NCI-H524 treated with DMSO at 0.1 percent for 48 hours (cell line): ENCODE measurements at regions not wholly inside any gene's neighbourhood (a gene's known extent, or its start where the extent isn't known, plus 50 kb on each side); places are given as distances from the start of the nearest gene placed in this dataset.
"Not testable (repeated sequence)": the region's sequence is repeated elsewhere in the genome, so short reads cannot be mapped to it uniquely, and the experiment has no call there.

ENCODE experiments used
- DNase-seq: peaks from one replicate; lab custom pipeline; 2025; lab: John Stamatoyannopoulos, UW

DNA sequence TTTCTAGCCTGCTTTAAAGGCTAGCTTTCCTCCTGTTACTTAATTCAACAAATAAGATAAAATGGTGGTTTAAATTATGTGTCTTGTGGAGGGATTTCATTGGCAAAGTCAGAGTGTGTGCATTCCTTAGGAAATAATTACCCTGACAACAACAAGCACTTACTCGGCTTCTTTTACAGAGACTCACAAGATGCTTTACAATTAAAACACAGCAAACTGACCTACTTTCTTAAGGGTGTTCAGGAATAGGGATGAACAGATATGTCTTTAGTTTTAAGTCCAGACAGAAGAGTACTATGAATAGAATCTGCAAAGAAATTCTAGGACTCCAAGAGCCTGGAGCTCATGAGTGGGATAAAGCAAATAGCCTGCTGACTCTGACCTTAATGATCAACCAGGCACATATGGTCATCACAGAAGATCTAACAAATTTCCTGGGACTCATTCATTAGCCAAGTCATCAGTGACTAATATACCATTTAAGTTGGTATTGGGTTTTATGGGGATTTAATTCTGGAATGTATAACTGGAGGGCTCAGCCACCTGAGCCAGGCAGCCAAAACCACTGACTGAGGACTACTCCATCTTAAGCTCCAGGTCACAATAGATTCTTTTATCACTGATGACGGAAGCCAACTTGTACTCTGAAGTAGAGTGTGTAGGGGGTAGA lies 161.8 kb upstream of the RIMS1 start:
- DNase-seq: no peak

DNA sequence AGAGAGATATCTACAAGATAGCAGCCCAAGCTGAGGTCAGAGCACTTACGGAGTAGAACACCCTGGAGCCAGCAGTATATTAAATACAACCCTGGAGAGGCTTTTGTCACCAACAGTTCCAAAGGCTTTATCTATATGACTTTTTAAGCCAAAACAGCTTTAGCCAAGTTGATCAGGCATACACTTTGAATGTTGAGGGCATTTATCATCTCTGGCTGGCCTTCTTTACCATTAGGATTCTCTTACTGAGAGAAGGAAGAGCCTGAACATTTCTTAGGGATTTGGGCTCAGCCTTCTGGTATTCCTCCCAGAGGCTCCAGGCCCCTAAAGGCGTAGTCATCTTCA lies 161.3 kb upstream of the RIMS1 start:
- no peak for DNase-seq

GRCh38 chr6:71726121-71726520 lies 160.2 kb upstream of the RIMS1 start:
- DNase-seq: no peak

DNA sequence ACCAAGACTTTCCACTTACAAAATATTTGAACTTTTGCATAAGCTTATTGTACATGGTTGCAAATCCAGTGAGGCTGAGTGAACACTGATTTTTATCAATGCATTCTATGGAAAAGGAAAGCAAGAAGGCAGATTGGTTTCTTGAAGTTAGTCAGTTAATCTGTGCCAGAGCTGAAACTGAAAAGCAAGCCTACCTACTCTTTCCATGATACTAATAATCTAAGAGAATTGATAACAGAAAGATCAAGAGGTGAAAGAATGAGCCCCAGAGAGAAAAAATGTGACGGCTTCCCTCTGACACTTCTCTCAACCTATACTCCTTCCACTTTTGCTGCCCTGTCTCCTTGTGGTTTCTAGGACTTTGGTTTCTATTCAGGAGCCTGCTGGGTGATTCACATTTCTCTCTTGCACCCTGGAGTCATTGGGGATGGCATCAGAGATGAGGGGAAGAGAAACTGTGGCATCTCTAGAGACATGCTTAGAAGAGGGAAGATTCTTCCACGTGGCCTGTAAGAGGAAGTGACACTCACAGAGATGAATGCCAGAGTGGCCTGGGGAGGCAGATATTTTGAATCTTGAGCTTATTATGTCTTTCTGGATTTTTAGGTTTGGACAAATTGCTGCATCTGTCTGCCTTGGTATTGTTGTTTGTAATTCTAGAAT lies 158.6 kb upstream of the RIMS1 start:
- no peak for DNase-seq

DNA sequence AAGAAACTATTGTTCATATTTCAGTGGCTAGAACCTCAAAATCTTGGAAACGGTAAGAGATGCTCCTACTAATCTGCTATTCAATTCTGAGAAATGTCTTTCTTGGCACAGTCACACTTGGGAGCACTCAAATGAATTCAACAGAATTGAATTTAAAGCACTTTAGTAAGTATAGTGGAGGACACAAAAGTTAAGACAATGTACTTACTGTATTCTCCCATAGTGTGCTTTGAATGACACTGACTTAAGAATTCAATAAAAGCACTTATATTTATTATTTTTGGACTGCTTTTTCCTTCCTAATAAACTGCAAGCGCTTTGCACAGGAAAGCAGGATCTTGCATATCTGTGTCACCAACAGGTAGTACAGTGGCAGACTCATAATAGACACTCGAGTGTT lies 156.1 kb upstream of the RIMS1 start:
- no peak for DNase-seq

DNA sequence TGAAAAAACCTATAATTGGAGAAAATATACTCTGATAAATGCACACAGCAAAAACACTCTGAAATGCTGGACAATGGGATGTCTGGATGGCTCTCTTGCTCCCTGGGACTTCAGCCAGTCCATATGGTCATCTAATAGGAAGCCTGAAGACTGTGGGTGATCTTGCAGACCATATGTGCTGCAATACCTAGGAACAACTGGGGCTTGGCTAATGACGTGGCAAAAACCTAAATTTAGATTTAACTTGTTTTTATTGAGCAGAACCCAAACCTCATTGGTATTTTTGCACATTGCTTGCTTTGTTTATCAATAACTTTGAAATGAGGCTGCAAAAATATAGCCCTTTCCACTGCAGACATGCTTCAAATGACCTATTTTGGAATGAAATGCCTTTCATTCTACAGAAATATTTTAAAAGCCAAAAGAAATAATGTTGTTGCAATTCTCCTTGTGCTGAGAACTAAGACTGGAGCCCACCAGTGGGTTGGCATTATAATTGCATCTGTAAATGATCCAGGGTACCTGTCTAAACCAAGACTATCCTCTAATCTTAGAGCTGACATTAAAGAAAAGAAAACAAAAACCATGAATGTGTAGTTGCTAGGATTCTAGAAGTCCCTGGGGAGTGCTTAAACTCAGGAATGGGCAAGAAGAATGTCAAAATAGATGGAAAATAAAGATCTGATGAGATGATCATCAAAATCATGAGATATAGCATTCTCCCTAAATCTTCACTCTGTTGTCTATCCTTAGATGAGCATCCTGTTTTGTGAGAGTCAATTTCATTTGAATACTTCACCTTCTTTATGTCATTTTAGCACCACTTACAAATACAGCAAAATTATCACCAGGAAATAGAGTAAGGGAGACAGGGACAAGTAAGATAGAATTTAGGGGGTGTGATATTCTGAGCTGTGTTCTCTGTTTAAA lies 152.1 kb upstream of the RIMS1 start:
- DNase-seq: no peak

DNA sequence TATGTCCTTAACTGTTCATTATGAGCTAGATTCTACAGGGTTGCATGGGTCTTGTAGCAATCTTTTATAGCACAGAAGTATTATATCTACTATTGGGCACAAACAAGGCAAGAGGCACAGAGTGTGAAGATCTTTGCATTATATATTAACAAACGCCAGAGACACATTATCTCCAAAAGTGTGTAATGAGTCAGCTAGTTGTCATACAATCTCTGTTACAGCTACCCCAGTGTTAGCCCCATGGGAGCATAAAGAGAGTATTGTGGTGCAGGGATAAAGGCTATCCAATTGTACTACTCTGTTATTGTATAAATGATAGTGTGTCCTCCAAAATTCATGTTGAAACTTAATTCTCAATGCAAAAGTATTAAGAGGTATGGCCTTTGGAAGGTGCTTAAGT lies 148.4 kb upstream of the RIMS1 start:
- no peak for DNase-seq

GRCh38 chr6:71745525-71745924 lies 140.8 kb upstream of the RIMS1 start:
- DNase-seq: no peak

- DNase-seq: no peak
These were observed 120.1 kb upstream of the RIMS1 start for GRCh38 chr6:71766146-71766760.

DNA sequence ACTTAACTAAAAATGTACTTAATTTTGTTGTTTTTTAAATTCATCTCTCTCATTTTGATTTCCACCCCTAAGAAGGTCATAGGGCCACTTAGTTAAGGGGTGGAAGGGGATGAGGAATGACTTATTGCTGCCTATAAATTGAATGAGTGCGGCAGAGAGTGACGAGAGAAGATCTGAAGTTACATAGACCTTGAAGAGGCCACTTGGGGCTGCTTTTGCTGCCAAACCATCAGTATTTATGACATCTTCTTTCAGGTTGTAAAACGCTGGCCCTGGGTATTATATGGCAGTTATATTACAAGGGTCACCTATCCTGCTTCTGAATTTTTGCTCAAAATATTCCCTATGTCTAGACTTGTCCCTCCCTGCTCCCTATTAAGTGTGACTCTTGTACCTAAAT lies 119.6 kb upstream of the RIMS1 start:
- no peak for DNase-seq

- no peak for DNase-seq
These were observed 118.0 kb upstream of the RIMS1 start for GRCh38 chr6:71768356-71768755.

DNA sequence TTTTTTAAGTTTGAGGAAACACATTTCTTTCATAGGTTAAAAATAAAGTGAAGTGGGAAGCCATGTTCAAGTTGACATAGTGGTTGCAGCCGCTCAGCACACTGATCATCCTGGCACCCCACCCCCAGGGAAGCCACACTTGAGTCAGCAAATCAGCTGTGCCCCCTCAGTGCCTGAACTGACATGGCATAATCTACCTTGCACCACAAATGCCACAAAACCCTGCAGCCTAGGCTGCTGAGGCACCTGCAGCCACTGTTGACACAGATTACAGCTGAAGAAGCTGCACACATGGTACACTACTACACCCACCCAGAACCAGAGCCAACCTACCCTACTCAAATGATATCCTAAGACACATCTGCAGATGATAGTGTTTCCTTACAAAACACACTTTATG lies 77.5 kb upstream of the RIMS1 start:
- DNase-seq: no peak

DNA sequence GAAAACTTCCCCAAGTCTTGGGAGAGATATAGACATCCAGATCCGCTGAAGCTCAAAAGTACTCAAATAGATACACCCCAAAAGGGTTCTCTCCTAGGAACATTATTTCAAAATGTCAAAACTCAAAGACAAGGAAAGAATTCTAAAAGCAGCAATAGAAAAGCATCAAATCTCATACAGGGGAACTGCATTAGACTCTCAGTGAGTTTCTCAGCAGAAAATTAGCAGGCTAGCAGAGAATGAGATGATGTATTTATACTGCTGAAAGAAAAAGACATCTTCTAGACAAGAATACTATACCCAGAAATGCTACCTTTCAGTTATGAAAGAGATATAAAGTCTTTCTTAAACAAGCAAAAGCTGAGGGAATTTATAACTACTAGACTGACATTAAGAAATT lies 75.5 kb upstream of the RIMS1 start:
- no peak for DNase-seq

DNA sequence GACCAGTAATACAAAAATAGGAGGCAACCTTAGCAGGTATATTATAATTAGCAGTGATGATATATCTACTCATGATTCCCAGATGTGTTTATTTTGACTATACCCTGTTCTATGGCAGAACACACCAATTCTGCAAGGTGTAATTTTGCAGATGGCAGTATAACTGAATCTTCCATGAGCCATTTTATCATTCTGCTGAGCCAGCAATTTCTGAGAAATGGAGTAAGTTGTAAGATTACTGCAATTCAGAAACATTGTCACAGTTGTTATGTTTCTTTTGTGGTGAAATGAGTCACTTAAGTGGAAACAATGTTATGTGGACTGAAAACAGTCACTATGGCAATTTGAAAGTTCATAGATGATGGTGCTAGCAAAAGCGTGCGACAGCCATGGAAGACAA lies 63.7 kb upstream of the RIMS1 start:
- no peak for DNase-seq

- not testable (repeated sequence) for DNase-seq
These were observed 54.1 kb upstream of the RIMS1 start for GRCh38 chr6:71832110-71832764.
